ENCODE measurements at regions not wholly inside any gene's neighbourhood (a gene's known extent, or its start where the extent isn't known, plus 50 kb on each side); places are given as distances from the start of the nearest gene placed in this dataset.

DNA sequence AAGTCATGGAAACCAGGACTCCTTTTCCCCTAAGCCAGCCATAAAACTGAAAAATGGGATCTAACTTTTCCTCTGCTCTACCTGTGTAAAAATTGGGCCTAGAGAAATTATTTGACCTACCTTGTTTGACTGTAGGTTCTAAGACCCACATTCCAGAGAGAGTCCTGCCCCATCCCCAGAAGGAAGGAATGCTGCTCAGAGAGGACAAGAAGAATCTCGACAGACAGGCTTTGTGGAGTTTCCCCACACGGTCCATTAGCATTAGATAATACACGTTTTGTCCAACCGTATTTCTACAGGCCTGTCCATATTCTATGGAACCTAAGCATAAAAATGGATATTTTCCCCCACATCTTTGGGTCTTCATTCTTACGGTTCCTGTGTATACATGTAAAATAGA is 403.3 kb downstream of the METTL4 start:
- TF ChIP-seq ZFP3 (CRISPR knock-in tag; IDR thresholded peaks at IDR 0.05) (no peak), ZNF70 (CRISPR knock-in tag; IDR thresholded peaks at IDR 0.05) (no peak), ZNF8 (CRISPR knock-in tag; IDR thresholded peaks at IDR 0.05) (no peak), BACH2 (CRISPR knock-in tag; IDR thresholded peaks at IDR 0.05; ENCODE audit: borderline replicate concordance) (no peak), RARB (CRISPR knock-in tag; IDR thresholded peaks at IDR 0.05) (no peak)
- TF ChIP-seq, protein P1, sequence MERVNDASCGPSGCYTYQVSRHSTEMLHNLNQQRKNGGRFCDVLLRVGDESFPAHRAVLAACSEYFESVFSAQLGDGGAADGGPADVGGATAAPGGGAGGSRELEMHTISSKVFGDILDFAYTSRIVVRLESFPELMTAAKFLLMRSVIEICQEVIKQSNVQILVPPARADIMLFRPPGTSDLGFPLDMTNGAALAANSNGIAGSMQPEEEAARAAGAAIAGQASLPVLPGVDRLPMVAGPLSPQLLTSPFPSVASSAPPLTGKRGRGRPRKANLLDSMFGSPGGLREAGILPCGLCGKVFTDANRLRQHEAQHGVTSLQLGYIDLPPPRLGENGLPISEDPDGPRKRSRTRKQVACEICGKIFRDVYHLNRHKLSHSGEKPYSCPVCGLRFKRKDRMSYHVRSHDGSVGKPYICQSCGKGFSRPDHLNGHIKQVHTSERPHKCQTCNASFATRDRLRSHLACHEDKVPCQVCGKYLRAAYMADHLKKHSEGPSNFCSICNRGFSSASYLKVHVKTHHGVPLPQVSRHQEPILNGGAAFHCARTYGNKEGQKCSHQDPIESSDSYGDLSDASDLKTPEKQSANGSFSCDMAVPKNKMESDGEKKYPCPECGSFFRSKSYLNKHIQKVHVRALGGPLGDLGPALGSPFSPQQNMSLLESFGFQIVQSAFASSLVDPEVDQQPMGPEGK (CRISPR knock-in tag; IDR thresholded peaks at IDR 0.05; ENCODE audit: borderline replicate concordance): no peak

All from SK-N-SH treated with all-trans-retinoic acid at 6 μM for 48 hours (cell line).